Breast epithelium (tissue), 3 donors: ENCODE measurements at regions not wholly inside any gene's neighbourhood (a gene's known extent, or its start where the extent isn't known, plus 50 kb on each side); places are given as distances from the start of the nearest gene placed in this dataset.

Experiments used
- CTCF ChIP-seq, 3 donors: fragments of 450-650 bp; IDR thresholded peaks; one replicate each; pipeline ENCODE4 v1.5.1; 2016 to 2017; ENCODE audit warnings: antibody characterized with exemption in 3 of 3, mild to moderate bottlenecking in 3 of 3, moderate library complexity in 3 of 3
- POLR2A ChIP-seq: fragments of 450-650 bp; IDR thresholded peaks from one replicate; pipeline ENCODE4 v1.6.1; 2016; ENCODE audit warnings: antibody characterized with exemption, mild to moderate bottlenecking, moderate library complexity
- POLR2AphosphoS5 ChIP-seq, 3 donors: sonication (generic); formaldehyde crosslinking; IDR thresholded peaks; one replicate each; pipeline ENCODE4 v1.6.1; 2017; ENCODE audit warnings: antibody characterized with exemption in 3 of 3

GRCh38 chr11:56932572-56933220 lies 56.0 kb upstream of the OR5AK2 start:
- TF ChIP-seq CTCF (IDR thresholded peaks at IDR 0.05) = no peak
- no peak for TF ChIP-seq POLR2A
- TF ChIP-seq POLR2AphosphoS5 (IDR thresholded peaks at IDR 0.05) = no peak
